Endothelial cell of umbilical vein (primary cell): ENCODE measurements at regions not wholly inside any gene's neighbourhood (a gene's known extent, or its start where the extent isn't known, plus 50 kb on each side); places are given as distances from the start of the nearest gene placed in this dataset.

Experiments
- BruUV-seq: library from RNA; stranded (reverse); fragments of 400-500 nt; replicated peaks from 2 replicates; lab custom pipeline; 2021; lab: Mats Ljungman, UMichigan
- CTCF ChIA-PET: fragments of 300-600, 350-600 bp; sonication (Branson Sonifier 250); formaldehyde crosslinking; loops from one replicate; lab custom pipeline; 2021; ENCODE audit warnings: antibody characterized with exemption, inconsistent platforms; lab: Charles Lee
- POLR2A ChIA-PET: fragments of 300-600, 350-600 bp; sonication (Branson Sonifier 250); formaldehyde crosslinking; loops from one replicate; lab custom pipeline; 2021; ENCODE audit warnings: antibody characterized with exemption, inconsistent platforms; lab: Charles Lee
- DNase-seq: peaks from one replicate; pipeline ENCODE4 v3.0.0-alpha.2; 2011; ENCODE audit warnings: low read depth, low spot score
- FAIRE-seq: peaks from 2 replicates; lab custom pipeline; 2011; peaks lifted over from hg19 to GRCh38; lab: Jason Lieb, UNC
- H2AFZ ChIP-seq: 2 replicates; pipeline ENCODE4 v1.6.0; 2012; ENCODE audit warnings: low read depth, low read length, control low read depth, inconsistent platforms
- H3K27ac ChIP-seq: 2 replicates; pipeline ENCODE4 v1.5.1; 2011; ENCODE audit warnings: low read depth, mild to moderate bottlenecking, control low read depth, low read length, moderate library complexity; ENCODE audit not compliant: insufficient read depth
- H3K27me3 ChIP-seq, 2 experiments: 2 replicates each; pipeline versions ENCODE4 v1.6.0 to v1.6.1; 2011; ENCODE audit warnings: low read length in 2 of 2, mixed read lengths in 1 of 2; ENCODE audit not compliant: control insufficient read depth in 2 of 2, insufficient read depth in 2 of 2
- H3K36me3 ChIP-seq, 2 experiments: 2 replicates in 1 of 2; 3 replicates in 1 of 2; pipeline ENCODE4 v1.5.1; 2011; ENCODE audit warnings: low read length in 2 of 2, mild to moderate bottlenecking in 1 of 2, moderate library complexity in 1 of 2; ENCODE audit not compliant: control insufficient read depth in 2 of 2, insufficient read depth in 2 of 2; ENCODE audit errors: extremely low read depth in 1 of 2
- H3K4me1 ChIP-seq: 3 replicates; pipeline ENCODE4 v1.5.1; 2011; ENCODE audit warnings: mild to moderate bottlenecking, low read length; ENCODE audit not compliant: control insufficient read depth, insufficient read depth; ENCODE audit errors: extremely low read depth
- H3K4me2 ChIP-seq: 2 replicates; pipeline ENCODE4 v1.6.1; 2011; ENCODE audit warnings: low read length, control low read depth, mixed read lengths; ENCODE audit not compliant: insufficient read depth
- H3K4me3 ChIP-seq, 3 experiments: fragments of 200-600 bp in 1 of 3; sonication (generic), shearing (Covaris generic) in 1 of 3; replicated peaks in 1 of 3; 2 replicates each; pipeline ENCODE4 v1.5.1; 2011 to 2016; ENCODE audit warnings: control low read depth in 3 of 3, low read length in 3 of 3, mild to moderate bottlenecking in 2 of 3, inconsistent platforms in 1 of 3, low read depth in 1 of 3, moderate library complexity in 1 of 3; ENCODE audit not compliant: insufficient read depth in 1 of 3
- H3K79me2 ChIP-seq: 2 replicates; pipeline ENCODE4 v1.6.0; 2012; ENCODE audit warnings: low read length, inconsistent platforms; ENCODE audit not compliant: control insufficient read depth, insufficient read depth
- H3K9ac ChIP-seq: replicated peaks from 2 replicates; pipeline ENCODE3; 2011; ENCODE audit warnings: low read length, control low read depth; ENCODE audit not compliant: insufficient read depth; ENCODE audit errors: extremely low read depth
- H3K9me1 ChIP-seq: replicated peaks from 3 replicates; pipeline ENCODE4 v1.6.0; 2011; ENCODE audit warnings: mild to moderate bottlenecking, low read length; ENCODE audit not compliant: control insufficient read depth, insufficient read depth; ENCODE audit errors: extremely low read depth
- H3K9me3 ChIP-seq: replicated peaks from 2 replicates; pipeline ENCODE4 v1.5.1; 2012; ENCODE audit warnings: low read length, inconsistent platforms; ENCODE audit not compliant: control insufficient read depth, insufficient read depth
- H4K20me1 ChIP-seq: replicated peaks from 2 replicates; pipeline ENCODE3; 2011; ENCODE audit warnings: mild to moderate bottlenecking, low read length; ENCODE audit not compliant: control insufficient read depth, insufficient read depth; ENCODE audit errors: extremely low read depth
- CTCF ChIP-seq, 2 donors: IDR thresholded peaks; 1 replicate in 1 of 2; 2 replicates in 1 of 2; pipeline ENCODE4 v1.5.1; 2011; ENCODE audit warnings: low read length in 2 of 2, mild to moderate bottlenecking in 2 of 2, moderate library complexity in 2 of 2, control low read depth in 1 of 2, inconsistent platforms in 1 of 2, low read depth in 1 of 2; ENCODE audit not compliant: insufficient read depth in 1 of 2; ENCODE audit errors: extremely low read depth in 1 of 2
- EZH2 ChIP-seq: IDR thresholded peaks from 2 replicates; pipeline ENCODE4 v1.6.1; 2012; ENCODE audit warnings: borderline replicate concordance, low read depth, mild to moderate bottlenecking, moderate library complexity, low read length, inconsistent platforms; ENCODE audit not compliant: severe bottlenecking
- FOS ChIP-seq: IDR thresholded peaks from 2 replicates; pipeline ENCODE4 v1.6.1; 2011; ENCODE audit warnings: mild to moderate bottlenecking, low read length, moderate library complexity, borderline replicate concordance; ENCODE audit not compliant: insufficient read depth
- GATA2 ChIP-seq: IDR thresholded peaks from 2 replicates; pipeline ENCODE4 v1.7.0; 2011; ENCODE audit warnings: low read depth, mild to moderate bottlenecking, moderate library complexity, mixed read lengths, low read length; ENCODE audit not compliant: insufficient read length, insufficient read depth
- JUN ChIP-seq: IDR thresholded peaks from 2 replicates; pipeline ENCODE4 v1.6.1; 2011; ENCODE audit warnings: borderline replicate concordance, low read depth; ENCODE audit not compliant: insufficient read length, insufficient read depth
- MAX ChIP-seq: IDR thresholded peaks from 2 replicates; pipeline ENCODE4 v1.6.1; 2011; ENCODE audit not compliant: insufficient read depth, insufficient read length
- MYC ChIP-seq: IDR thresholded peaks from one replicate; pipeline ENCODE4 v1.6.1; 2011; ENCODE audit warnings: mild to moderate bottlenecking, low read depth, low read length
- POLR2A ChIP-seq: IDR thresholded peaks from 2 replicates; pipeline ENCODE4 v1.6.1; 2012; ENCODE audit warnings: low read depth, mild to moderate bottlenecking, control low read depth, low read length
- POLR2AphosphoS5 ChIP-seq: IDR thresholded peaks from 2 replicates; pipeline ENCODE4 v1.6.1; 2012; ENCODE audit warnings: low read depth, mild to moderate bottlenecking, control low read depth, low read length, moderate library complexity; ENCODE audit not compliant: insufficient read depth
- dilution Hi-C: fragments of 300-500 bp; cut with MboI; formaldehyde crosslinking; loops from one replicate; pipeline ENCODE4 v1.15.0; 2019; ENCODE audit warnings: low sequenced_read_pairs; ENCODE audit not compliant: extremely low pct_ligation_motif_present
- intact Hi-C: fragments of 100-400 bp; cut with micrococcal nuclease; formaldehyde crosslinking; loops from one replicate; pipeline ENCODE4 v1.10.0; 2022

- no peaks in the 10 kb centered on the region for H3K9me1 ChIP-seq
- no peaks in the 10 kb centered on the region for H3K9me3 ChIP-seq
- peaks cover 11 to 18% of the 10 kb centered on the region in 2 experiments for H3K27me3 ChIP-seq
- H3K4me3 ChIP-seq: no peak overlapping the region
- no peak for DNase-seq
- BruUV-seq: no TSS peak
- FAIRE-seq: no peak
- no peak overlapping the region for H2AFZ ChIP-seq
- dilution Hi-C loops: no loop called here
- intact Hi-C loops: no loop called here
- H3K36me3 ChIP-seq: no peaks in the 10 kb centered on the region
- no peak overlapping the region for H3K9ac ChIP-seq
- no peak overlapping the region for H3K27ac ChIP-seq
- H3K4me2 ChIP-seq: no peak overlapping the region
- H3K4me1 ChIP-seq: no peaks in the 10 kb centered on the region
- TF ChIP-seq FOS (no peak), CTCF (IDR thresholded peaks at IDR 0.05; ENCODE audit: extremely low read depth in 1 of 2, insufficient read depth in 1 of 2, low read depth in 1 of 2, low read length in 2 of 2) (no peak)
- POLR2A ChIA-PET: no interaction called here
- CTCF ChIA-PET: no interaction called here
- no peaks in the 10 kb centered on the region for H4K20me1 ChIP-seq
- no peaks in the 10 kb centered on the region for H3K79me2 ChIP-seq
These were observed 270.7 kb downstream of the HRH4 start for GRCh38 chr18:24731158-24731557.

GRCh38 chr18:24731981-24732380, 271.5 kb downstream of the HRH4 start:
- H3K4me2 ChIP-seq: no peak overlapping the region
- peaks cover 11 to 18% of the 10 kb centered on the region in 2 experiments for H3K27me3 ChIP-seq
- H3K36me3 ChIP-seq: no peaks in the 10 kb centered on the region
- H3K4me1 ChIP-seq: no peaks in the 10 kb centered on the region
- no peak overlapping the region for H3K27ac ChIP-seq
- intact Hi-C loops (no loop called here), dilution Hi-C loops (no loop called here)
- BruUV-seq: no TSS peak
- CTCF ChIA-PET: interaction anchor here (1.3 kb wide), 1 partner anchor 243 kb away, joined by 3 read pairs; no protein-coding TSS in a partner anchor
- no peaks in the 10 kb centered on the region for H3K9me1 ChIP-seq
- H4K20me1 ChIP-seq: no peaks in the 10 kb centered on the region
- TF ChIP-seq POLR2AphosphoS5 (no peak), CTCF (IDR thresholded peaks at IDR 0.05; ENCODE audit: extremely low read depth in 1 of 2, insufficient read depth in 1 of 2, low read depth in 1 of 2, low read length in 2 of 2) (no peak), EZH2 (no peak), FOS (no peak), MAX (no peak), MYC (no peak), JUN (no peak), GATA2 (no peak), POLR2A (no peak)
- H2AFZ ChIP-seq: no peak overlapping the region
- POLR2A ChIA-PET: no interaction called here
- H3K79me2 ChIP-seq: no peaks in the 10 kb centered on the region
- H3K4me3 ChIP-seq: no peak overlapping the region
- DNase-seq (no peak), FAIRE-seq (peak; percentile 4)
- no peaks in the 10 kb centered on the region for H3K9me3 ChIP-seq
- no peak overlapping the region for H3K9ac ChIP-seq
